Nephron progenitor cell (in vitro differentiated cells): ENCODE measurements at regions not wholly inside any gene's neighbourhood (a gene's known extent, or its start where the extent isn't known, plus 50 kb on each side); places are given as distances from the start of the nearest gene placed in this dataset.
A peak's percentile ranks its signal among the peaks of the same experiment; 100 is the strongest.
"Not testable (repeated sequence)": the region's sequence is repeated elsewhere in the genome, so short reads cannot be mapped to it uniquely, and the experiment has no call there.

Experiments used
- DNase-seq: peaks from one replicate; pipeline ENCODE4 v3.0.0; 2021
- H3K27ac Mint-ChIP-seq: 2 replicates; pipeline ENCODE4 v1.8.0; 2021; ENCODE audit warnings: mild to moderate bottlenecking, moderate library complexity, mixed read lengths
- H3K27me3 Mint-ChIP-seq: 2 replicates; pipeline ENCODE4 v1.8.0; 2021; ENCODE audit warnings: mild to moderate bottlenecking, low read depth, mixed read lengths; ENCODE audit not compliant: poor library complexity
- H3K36me3 Mint-ChIP-seq: 2 replicates; pipeline ENCODE4 v1.8.0; 2021; ENCODE audit warnings: low read depth, mixed read lengths
- H3K4me1 Mint-ChIP-seq: 2 replicates; pipeline ENCODE4 v1.8.0; 2021; ENCODE audit warnings: mixed read lengths
- H3K4me3 Mint-ChIP-seq: 2 replicates; pipeline ENCODE4 v1.8.0; 2021; ENCODE audit warnings: mild to moderate bottlenecking, moderate library complexity, mixed read lengths
- H3K9me3 Mint-ChIP-seq: 2 replicates; pipeline ENCODE4 v1.8.0; 2021; ENCODE audit warnings: mild to moderate bottlenecking, moderate library complexity, mixed read lengths
- CTCF ChIP-seq: fragments of 200-600 bp; sonication (generic); IDR thresholded peaks from 2 replicates; pipeline ENCODE4 v1.5.0; 2021; ENCODE audit warnings: antibody characterized with exemption

- Mint-ChIP-seq H3K27ac (no peak overlapping the region), H3K9me3 (peaks cover 13% of the 10 kb centered on the region), H3K4me1 (peaks cover 22% of the 10 kb centered on the region), H3K4me3 (no peak overlapping the region), H3K36me3 (no peaks in the 10 kb centered on the region), H3K27me3 (peaks cover 5% of the 10 kb centered on the region)
- DNase-seq = no peak
- TF ChIP-seq CTCF = no peak
Observed at GRCh38 chr1:232339073-232339472, 290.9 kb downstream of the SIPA1L2 start.

- Mint-ChIP-seq H3K27me3 (peaks cover 8% of the 10 kb centered on the region), H3K4me3 (no peak overlapping the region), H3K36me3 (peaks cover 3% of the 10 kb centered on the region), H3K9me3 (peaks cover 20% of the 10 kb centered on the region), H3K27ac (peak overlapping the region; percentile 68), H3K4me1 (peaks cover 22% of the 10 kb centered on the region)
- DNase-seq = no peak
- TF ChIP-seq CTCF = no peak
Observed at GRCh38 chr1:232335741-232336293, 294.1 kb downstream of the SIPA1L2 start.

GRCh38 chr1:232335261-232335660 lies 294.7 kb downstream of the SIPA1L2 start:
- H3K27me3 Mint-ChIP-seq = peaks cover 13% of the 10 kb centered on the region
- H3K4me3 Mint-ChIP-seq = no peak overlapping the region
- H3K9me3 Mint-ChIP-seq = peaks cover 26% of the 10 kb centered on the region
- TF ChIP-seq CTCF = no peak
- H3K4me1 Mint-ChIP-seq = peaks cover 22% of the 10 kb centered on the region
- no peak for DNase-seq
- peak overlapping the region; percentile 68 for H3K27ac Mint-ChIP-seq
- H3K36me3 Mint-ChIP-seq = peaks cover 4% of the 10 kb centered on the region

GRCh38 chr1:232334811-232335210 lies 295.1 kb downstream of the SIPA1L2 start:
- Mint-ChIP-seq H3K4me3 (no peak overlapping the region), H3K36me3 (peaks cover 5% of the 10 kb centered on the region)

GRCh38 chr1:232334246-232334645 lies 295.7 kb downstream of the SIPA1L2 start:
- Mint-ChIP-seq H3K27me3 (peaks cover 14% of the 10 kb centered on the region), H3K36me3 (peaks cover 9% of the 10 kb centered on the region), H3K27ac (no peak overlapping the region), H3K4me3 (no peak overlapping the region), H3K9me3 (peaks cover 34% of the 10 kb centered on the region), H3K4me1 (peaks cover 22% of the 10 kb centered on the region)
- DNase-seq = no peak
- TF ChIP-seq CTCF = no peak

More at GRCh38 chr1:232334811-232335210, 295.1 kb downstream of the SIPA1L2 start:
- peaks cover 30% of the 10 kb centered on the region for H3K9me3 Mint-ChIP-seq
- H3K4me1 Mint-ChIP-seq = peaks cover 22% of the 10 kb centered on the region
- H3K27ac Mint-ChIP-seq = no peak overlapping the region
- no peak for TF ChIP-seq CTCF
- peaks cover 14% of the 10 kb centered on the region for H3K27me3 Mint-ChIP-seq
- DNase-seq = no peak

GRCh38 chr1:232333419-232333767 lies 296.5 kb downstream of the SIPA1L2 start:
- Mint-ChIP-seq H3K9me3 (peaks cover 34% of the 10 kb centered on the region), H3K27me3 (peaks cover 14% of the 10 kb centered on the region), H3K36me3 (peaks cover 9% of the 10 kb centered on the region), H3K4me1 (peaks cover 26% of the 10 kb centered on the region), H3K27ac (no peak overlapping the region), H3K4me3 (no peak overlapping the region)
- DNase-seq = no peak
- no peak for TF ChIP-seq CTCF

- H3K27me3 Mint-ChIP-seq = peaks cover 14% of the 10 kb centered on the region
- H3K4me3 Mint-ChIP-seq, H3K27ac Mint-ChIP-seq, DNase-seq, H3K36me3 Mint-ChIP-seq: not testable (repeated sequence)
- H3K4me1 Mint-ChIP-seq = peaks cover 31% of the 10 kb centered on the region
- peaks cover 34% of the 10 kb centered on the region for H3K9me3 Mint-ChIP-seq
Observed at GRCh38 chr1:232332710-232333418, 297.1 kb downstream of the SIPA1L2 start.
